ENCODE measurements at regions not wholly inside any gene's neighbourhood (a gene's known extent, or its start where the extent isn't known, plus 50 kb on each side); places are given as distances from the start of the nearest gene placed in this dataset.

- Histone ChIP-seq H3K79me2 (ENCODE audit: insufficient read depth, low read length) (no peaks in the 10 kb centered on the region), H3K27ac (ENCODE audit: low read length) (no peak overlapping the region), H3K4me1 (ENCODE audit: insufficient read depth, low read length) (no peaks in the 10 kb centered on the region), H3K4me2 (ENCODE audit: insufficient read depth, low read length) (no peak overlapping the region), H2AFZ (ENCODE audit: low read depth, low read length) (no peak overlapping the region), H3K9ac (ENCODE audit: low read depth, low read length) (no peak overlapping the region), H4K20me1 (ENCODE audit: insufficient read depth, low read length) (no peaks in the 10 kb centered on the region), H3K36me3 (ENCODE audit: insufficient read depth, low read length) (no peaks in the 10 kb centered on the region), H3K4me3 (ENCODE audit: low read depth in 1 of 2, low read length in 2 of 2) (no peak overlapping the region), H3K9me3 (ENCODE audit: insufficient read depth, low read length, severe bottlenecking) (no peaks in the 10 kb centered on the region), H3K27me3 (ENCODE audit: insufficient read depth, low read length, poor library complexity) (no peaks in the 10 kb centered on the region)
- TF ChIP-seq EZH2 (IDR thresholded peaks at IDR 0.05; ENCODE audit: borderline replicate concordance, low read depth, low read length, severe bottlenecking): no peak
- TF ChIP-seq CTCF (IDR thresholded peaks at IDR 0.05; ENCODE audit: borderline replicate concordance, extremely low read depth, low read length, poor library complexity, severe bottlenecking): no peak
- DNase-seq: no peak
- no peak for ATAC-seq (ENCODE audit: insufficient read depth, low read depth)
Observed at GRCh38 chr13:99646866-99647595, 145.8 kb downstream of the TM9SF2 start.

- Histone ChIP-seq H3K27me3 (ENCODE audit: insufficient read depth, low read length, poor library complexity) (no peaks in the 10 kb centered on the region), H3K9ac (ENCODE audit: low read depth, low read length) (no peak overlapping the region), H3K36me3 (ENCODE audit: insufficient read depth, low read length) (no peaks in the 10 kb centered on the region), H4K20me1 (ENCODE audit: insufficient read depth, low read length) (no peaks in the 10 kb centered on the region), H3K4me2 (ENCODE audit: insufficient read depth, low read length) (no peak overlapping the region), H3K79me2 (ENCODE audit: insufficient read depth, low read length) (no peaks in the 10 kb centered on the region), H3K4me3 (ENCODE audit: low read depth in 1 of 2, low read length in 2 of 2) (no peak overlapping the region), H2AFZ (ENCODE audit: low read depth, low read length) (no peak overlapping the region), H3K4me1 (ENCODE audit: insufficient read depth, low read length) (no peaks in the 10 kb centered on the region), H3K27ac (ENCODE audit: low read length) (no peak overlapping the region), H3K9me3 (ENCODE audit: insufficient read depth, low read length, severe bottlenecking) (no peaks in the 10 kb centered on the region)
- no peak for ATAC-seq (ENCODE audit: insufficient read depth, low read depth)
- TF ChIP-seq CTCF (IDR thresholded peaks at IDR 0.05; ENCODE audit: borderline replicate concordance, extremely low read depth, low read length, poor library complexity, severe bottlenecking): no peak
- no peak for TF ChIP-seq EZH2 (IDR thresholded peaks at IDR 0.05; ENCODE audit: borderline replicate concordance, low read depth, low read length, severe bottlenecking)
- DNase-seq: no peak
Observed at GRCh38 chr13:99642841-99643240, 141.6 kb downstream of the TM9SF2 start.

GRCh38 chr13:99642006-99642405 is 140.7 kb downstream of the TM9SF2 start:
- no peaks in the 10 kb centered on the region for H3K36me3 ChIP-seq (ENCODE audit: insufficient read depth, low read length)
- no peak overlapping the region for H3K9ac ChIP-seq (ENCODE audit: low read depth, low read length)
- H3K79me2 ChIP-seq (ENCODE audit: insufficient read depth, low read length): no peaks in the 10 kb centered on the region
- no peak for TF ChIP-seq CTCF (IDR thresholded peaks at IDR 0.05; ENCODE audit: borderline replicate concordance, extremely low read depth, low read length, poor library complexity, severe bottlenecking)
- TF ChIP-seq EZH2 (IDR thresholded peaks at IDR 0.05; ENCODE audit: borderline replicate concordance, low read depth, low read length, severe bottlenecking): no peak
- H3K4me3 ChIP-seq (ENCODE audit: low read depth in 1 of 2, low read length in 2 of 2): no peak overlapping the region
- no peak for ATAC-seq (ENCODE audit: insufficient read depth, low read depth)
- H3K27ac ChIP-seq (ENCODE audit: low read length): no peak overlapping the region
- H3K27me3 ChIP-seq (ENCODE audit: insufficient read depth, low read length, poor library complexity): no peaks in the 10 kb centered on the region
- DNase-seq: no peak
- no peak overlapping the region for H2AFZ ChIP-seq (ENCODE audit: low read depth, low read length)
- H3K4me2 ChIP-seq (ENCODE audit: insufficient read depth, low read length): no peak overlapping the region
- H4K20me1 ChIP-seq (ENCODE audit: insufficient read depth, low read length): no peaks in the 10 kb centered on the region
- no peaks in the 10 kb centered on the region for H3K9me3 ChIP-seq (ENCODE audit: insufficient read depth, low read length, severe bottlenecking)
- H3K4me1 ChIP-seq (ENCODE audit: insufficient read depth, low read length): no peaks in the 10 kb centered on the region
